Stomach (tissue), 4 donors: ENCODE measurements at regions not wholly inside any gene's neighbourhood (a gene's known extent, or its start where the extent isn't known, plus 50 kb on each side); places are given as distances from the start of the nearest gene placed in this dataset.

ENCODE experiments used
- EP300 ChIP-seq: sonication (generic); formaldehyde crosslinking; IDR thresholded peaks from one replicate; pipeline ENCODE4 v1.6.1; 2017; ENCODE audit warnings: antibody characterized with exemption
- POLR2AphosphoS5 ChIP-seq, 3 donors: sonication (generic); formaldehyde crosslinking; IDR thresholded peaks; one replicate each; pipeline ENCODE4 v1.6.1; 2016; ENCODE audit warnings: antibody characterized with exemption in 3 of 3

- TF ChIP-seq POLR2AphosphoS5 (IDR thresholded peaks at IDR 0.05) (no peak), EP300 (no peak)
Observed at GRCh38 chr11:128316541-128317227, 270.7 kb downstream of the ETS1 start.
